Gastrocnemius medialis (tissue), 4 donors: ENCODE measurements at regions not wholly inside any gene's neighbourhood (a gene's known extent, or its start where the extent isn't known, plus 50 kb on each side); places are given as distances from the start of the nearest gene placed in this dataset.

Experiments used
- POLR2A ChIP-seq, 2 donors: fragments of 450-650 bp; IDR thresholded peaks; one replicate each; pipeline ENCODE4 v1.6.1; 2017; ENCODE audit warnings: antibody characterized with exemption in 2 of 2, mild to moderate bottlenecking in 2 of 2, moderate library complexity in 2 of 2
- TF ChIP-seq, protein P1 (sequence below), 5 experiments: fragments of 450-650 bp in 3 of 5; fragments of 200-600 bp in 2 of 5; sonication (generic) in 2 of 5; IDR thresholded peaks in 4 of 5; conservative IDR thresholded peaks in 1 of 5; 1 replicate in 4 of 5; 2 replicates in 1 of 5; pipeline ENCODE4 v1.5.1; 2016 to 2019; ENCODE audit warnings: antibody characterized with exemption in 5 of 5, mild to moderate bottlenecking in 3 of 5, moderate library complexity in 3 of 5

DNA sequence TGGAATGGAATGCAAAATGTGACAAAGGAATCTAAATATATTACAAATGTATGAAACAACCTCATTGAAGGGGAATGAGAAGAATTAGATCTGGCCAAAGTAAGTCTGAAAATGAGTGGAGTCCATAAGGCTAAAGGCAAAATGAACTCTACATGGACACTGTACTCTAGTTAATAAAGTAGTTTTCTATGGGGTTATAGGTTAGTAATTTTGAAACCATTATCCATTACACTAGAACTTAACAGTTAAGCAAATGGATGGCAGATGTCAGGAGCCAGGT lies 222.1 kb downstream of the NUAK1 start:
- TF ChIP-seq, protein P1, sequence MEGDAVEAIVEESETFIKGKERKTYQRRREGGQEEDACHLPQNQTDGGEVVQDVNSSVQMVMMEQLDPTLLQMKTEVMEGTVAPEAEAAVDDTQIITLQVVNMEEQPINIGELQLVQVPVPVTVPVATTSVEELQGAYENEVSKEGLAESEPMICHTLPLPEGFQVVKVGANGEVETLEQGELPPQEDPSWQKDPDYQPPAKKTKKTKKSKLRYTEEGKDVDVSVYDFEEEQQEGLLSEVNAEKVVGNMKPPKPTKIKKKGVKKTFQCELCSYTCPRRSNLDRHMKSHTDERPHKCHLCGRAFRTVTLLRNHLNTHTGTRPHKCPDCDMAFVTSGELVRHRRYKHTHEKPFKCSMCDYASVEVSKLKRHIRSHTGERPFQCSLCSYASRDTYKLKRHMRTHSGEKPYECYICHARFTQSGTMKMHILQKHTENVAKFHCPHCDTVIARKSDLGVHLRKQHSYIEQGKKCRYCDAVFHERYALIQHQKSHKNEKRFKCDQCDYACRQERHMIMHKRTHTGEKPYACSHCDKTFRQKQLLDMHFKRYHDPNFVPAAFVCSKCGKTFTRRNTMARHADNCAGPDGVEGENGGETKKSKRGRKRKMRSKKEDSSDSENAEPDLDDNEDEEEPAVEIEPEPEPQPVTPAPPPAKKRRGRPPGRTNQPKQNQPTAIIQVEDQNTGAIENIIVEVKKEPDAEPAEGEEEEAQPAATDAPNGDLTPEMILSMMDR (IDR thresholded peaks at IDR 0.05 in 4 of 5, conservative IDR thresholded peaks at IDR 0.05 in 1 of 5), result no peak
- TF ChIP-seq POLR2A (IDR thresholded peaks at IDR 0.05), result no peak
